ENCODE measurements at regions not wholly inside any gene's neighbourhood (a gene's known extent, or its start where the extent isn't known, plus 50 kb on each side); places are given as distances from the start of the nearest gene placed in this dataset.

DNA sequence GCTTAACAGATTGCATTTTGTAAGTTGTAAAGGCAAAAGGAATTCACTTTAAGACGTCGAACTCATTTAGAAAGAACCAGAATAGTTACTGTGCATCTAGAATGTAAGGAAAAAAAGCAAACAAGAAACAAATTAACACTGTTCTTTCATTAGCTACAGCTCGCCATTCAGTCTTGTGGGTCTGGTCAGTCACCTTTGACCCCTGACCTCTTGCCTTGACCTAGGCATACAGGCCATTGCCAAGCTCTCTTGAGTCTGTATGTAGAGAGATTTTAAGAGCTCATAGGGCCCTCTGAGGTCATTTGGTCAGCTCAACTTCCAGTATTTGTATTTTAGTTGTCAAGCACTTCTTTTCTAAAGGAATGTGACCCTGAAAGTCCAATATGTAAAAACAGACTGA, 318.7 kb downstream of the DHX35 start:
- TF ChIP-seq, protein P1, sequence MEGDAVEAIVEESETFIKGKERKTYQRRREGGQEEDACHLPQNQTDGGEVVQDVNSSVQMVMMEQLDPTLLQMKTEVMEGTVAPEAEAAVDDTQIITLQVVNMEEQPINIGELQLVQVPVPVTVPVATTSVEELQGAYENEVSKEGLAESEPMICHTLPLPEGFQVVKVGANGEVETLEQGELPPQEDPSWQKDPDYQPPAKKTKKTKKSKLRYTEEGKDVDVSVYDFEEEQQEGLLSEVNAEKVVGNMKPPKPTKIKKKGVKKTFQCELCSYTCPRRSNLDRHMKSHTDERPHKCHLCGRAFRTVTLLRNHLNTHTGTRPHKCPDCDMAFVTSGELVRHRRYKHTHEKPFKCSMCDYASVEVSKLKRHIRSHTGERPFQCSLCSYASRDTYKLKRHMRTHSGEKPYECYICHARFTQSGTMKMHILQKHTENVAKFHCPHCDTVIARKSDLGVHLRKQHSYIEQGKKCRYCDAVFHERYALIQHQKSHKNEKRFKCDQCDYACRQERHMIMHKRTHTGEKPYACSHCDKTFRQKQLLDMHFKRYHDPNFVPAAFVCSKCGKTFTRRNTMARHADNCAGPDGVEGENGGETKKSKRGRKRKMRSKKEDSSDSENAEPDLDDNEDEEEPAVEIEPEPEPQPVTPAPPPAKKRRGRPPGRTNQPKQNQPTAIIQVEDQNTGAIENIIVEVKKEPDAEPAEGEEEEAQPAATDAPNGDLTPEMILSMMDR (IDR thresholded peaks at IDR 0.05; ENCODE audit: unreplicated experiment): no peak
- no peaks in the 10 kb centered on the region for H3K4me1 Mint-ChIP-seq (ENCODE audit: low read depth)
- peaks cover 3% of the 10 kb centered on the region for H3K36me3 Mint-ChIP-seq (ENCODE audit: insufficient read depth)
- peaks cover 4% of the 10 kb centered on the region for H3K9me3 Mint-ChIP-seq (ENCODE audit: low read depth)
- no peak overlapping the region for H3K27ac Mint-ChIP-seq
- peaks cover 7% of the 10 kb centered on the region for H3K27me3 Mint-ChIP-seq
- DNase-seq (ENCODE audit: low spot score, unreplicated experiment): no peak
- H3K4me3 Mint-ChIP-seq (ENCODE audit: low read depth): no peak overlapping the region

DNA sequence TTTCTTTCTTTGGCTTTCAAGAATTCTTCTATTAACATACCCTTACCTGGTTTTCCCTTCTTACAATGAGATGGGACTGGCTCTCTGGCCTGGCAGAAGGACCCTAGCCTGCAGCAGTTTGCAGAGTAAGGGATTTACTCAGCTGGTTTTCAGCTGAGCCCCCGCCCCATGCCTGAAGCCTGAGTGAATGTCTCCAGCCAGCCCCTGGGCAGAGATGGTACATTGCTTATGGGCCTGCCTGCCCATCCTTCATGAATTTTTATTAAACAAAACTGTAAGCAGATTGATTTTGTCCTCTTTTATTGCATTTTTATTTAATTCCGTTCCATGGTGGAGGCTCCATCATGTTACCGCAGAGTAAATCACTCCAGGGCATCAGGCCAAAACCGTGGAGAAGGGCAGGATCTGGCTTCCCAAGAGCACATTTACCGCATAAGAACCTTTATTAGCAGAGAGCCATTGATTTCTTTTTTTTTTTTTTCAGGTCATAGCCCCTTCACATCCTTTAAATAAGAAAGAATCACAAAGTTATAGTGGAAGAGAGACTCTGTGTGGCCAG, 316.2 kb downstream of the DHX35 start:
- Mint-ChIP-seq H3K9me3 (ENCODE audit: low read depth) (peaks cover 4% of the 10 kb centered on the region), H3K27ac (no peak overlapping the region), H3K36me3 (ENCODE audit: insufficient read depth) (peaks cover 3% of the 10 kb centered on the region), H3K4me3 (ENCODE audit: low read depth) (no peak overlapping the region), H3K4me1 (ENCODE audit: low read depth) (no peaks in the 10 kb centered on the region), H3K27me3 (peaks cover 8% of the 10 kb centered on the region)
- no peak for DNase-seq (ENCODE audit: low spot score, unreplicated experiment)
- TF ChIP-seq, protein P1 (IDR thresholded peaks at IDR 0.05; ENCODE audit: unreplicated experiment): no peak

GRCh38 chr20:39277185-39277584, 315.0 kb downstream of the DHX35 start:
- TF ChIP-seq, protein P1 (IDR thresholded peaks at IDR 0.05; ENCODE audit: unreplicated experiment): no peak
- Mint-ChIP-seq H3K4me3 (ENCODE audit: low read depth) (no peak overlapping the region), H3K27ac (no peak overlapping the region), H3K4me1 (ENCODE audit: low read depth) (no peaks in the 10 kb centered on the region), H3K27me3 (peaks cover 6% of the 10 kb centered on the region), H3K9me3 (ENCODE audit: low read depth) (peaks cover 4% of the 10 kb centered on the region), H3K36me3 (ENCODE audit: insufficient read depth) (peaks cover 3% of the 10 kb centered on the region)
- DNase-seq (ENCODE audit: low spot score, unreplicated experiment): no peak

GRCh38 chr20:39270837-39271604, 308.9 kb downstream of the DHX35 start:
- H3K4me3 Mint-ChIP-seq (ENCODE audit: low read depth): no peak overlapping the region
- H3K27me3 Mint-ChIP-seq: peaks cover 22% of the 10 kb centered on the region
- H3K27ac Mint-ChIP-seq: no peak overlapping the region
- no peaks in the 10 kb centered on the region for H3K36me3 Mint-ChIP-seq (ENCODE audit: insufficient read depth)
- DNase-seq (ENCODE audit: low spot score, unreplicated experiment): no peak
- no peaks in the 10 kb centered on the region for H3K9me3 Mint-ChIP-seq (ENCODE audit: low read depth)
- TF ChIP-seq, protein P1 (IDR thresholded peaks at IDR 0.05; ENCODE audit: unreplicated experiment): no peak
- H3K4me1 Mint-ChIP-seq (ENCODE audit: low read depth): no peaks in the 10 kb centered on the region

- TF ChIP-seq, protein P1 (IDR thresholded peaks at IDR 0.05; ENCODE audit: unreplicated experiment): no peak
- Mint-ChIP-seq H3K27me3 (peaks cover 29% of the 10 kb centered on the region), H3K4me1 (ENCODE audit: low read depth) (no peaks in the 10 kb centered on the region)
These were observed 307.5 kb downstream of the DHX35 start for GRCh38 chr20:39269493-39270217.

More at GRCh38 chr20:39269493-39270217, 307.5 kb downstream of the DHX35 start:
- no peak for DNase-seq (ENCODE audit: low spot score, unreplicated experiment)
- no peaks in the 10 kb centered on the region for H3K36me3 Mint-ChIP-seq (ENCODE audit: insufficient read depth)
- H3K9me3 Mint-ChIP-seq (ENCODE audit: low read depth): no peaks in the 10 kb centered on the region
- H3K27ac Mint-ChIP-seq: no peak overlapping the region
- H3K4me3 Mint-ChIP-seq (ENCODE audit: low read depth): no peak overlapping the region

Data from progenitor cell of endocrine pancreas (in vitro differentiated cells).